Endodermal cell (in vitro differentiated cells): ENCODE measurements at regions not wholly inside any gene's neighbourhood (a gene's known extent, or its start where the extent isn't known, plus 50 kb on each side); places are given as distances from the start of the nearest gene placed in this dataset.
"Not testable (repeated sequence)": the region's sequence is repeated elsewhere in the genome, so short reads cannot be mapped to it uniquely, and the experiment has no call there.

ENCODE experiments used
- DNase-seq: peaks from one replicate; pipeline ENCODE4 v3.0.0-alpha.2; 2017
- H3K27ac ChIP-seq: 2 replicates; pipeline ENCODE4 v1.5.1; 2013; ENCODE audit warnings: mild to moderate bottlenecking, low read depth, low read length, moderate library complexity
- H3K27me3 ChIP-seq: 2 replicates; pipeline ENCODE4 v1.6.1; 2013; ENCODE audit warnings: mild to moderate bottlenecking, low read length, moderate library complexity; ENCODE audit not compliant: insufficient read depth, control insufficient read depth, poor library complexity, severe bottlenecking
- H3K36me3 ChIP-seq: 2 replicates; pipeline ENCODE4 v1.7.0; 2013; ENCODE audit warnings: mild to moderate bottlenecking, low read length, moderate library complexity; ENCODE audit not compliant: control insufficient read depth, insufficient read depth
- H3K4me1 ChIP-seq: one replicate; pipeline ENCODE4 v1.7.0; 2013; ENCODE audit warnings: low read length; ENCODE audit not compliant: control insufficient read depth, insufficient read depth
- H3K4me3 ChIP-seq: 2 replicates; pipeline ENCODE4 v1.5.1; 2013; ENCODE audit warnings: mild to moderate bottlenecking, low read length, moderate library complexity
- H3K9ac ChIP-seq: 2 replicates; pipeline ENCODE4 v1.6.1; 2013; ENCODE audit warnings: mild to moderate bottlenecking, low read length, moderate library complexity; ENCODE audit not compliant: poor library complexity, severe bottlenecking; ENCODE audit errors: extremely low read depth
- H3K9me3 ChIP-seq: 2 replicates; pipeline ENCODE4 v1.6.1; 2013; ENCODE audit warnings: mild to moderate bottlenecking, low read length, moderate library complexity; ENCODE audit not compliant: control insufficient read depth
- H3K27ac Mint-ChIP-seq: 2 replicates; pipeline ENCODE4 v1.8.0; 2020; ENCODE audit warnings: mixed read lengths
- H3K27me3 Mint-ChIP-seq: 2 replicates; pipeline ENCODE4 v1.8.0; 2021; ENCODE audit warnings: mild to moderate bottlenecking, mixed read lengths; ENCODE audit not compliant: insufficient read depth
- H3K36me3 Mint-ChIP-seq: 2 replicates; pipeline ENCODE4 v1.8.0; 2020; ENCODE audit warnings: low read depth, mixed read lengths
- H3K4me1 Mint-ChIP-seq: 2 replicates; pipeline ENCODE4 v1.8.0; 2020; ENCODE audit warnings: mixed read lengths
- H3K4me3 Mint-ChIP-seq: 2 replicates; pipeline ENCODE4 v1.8.0; 2020; ENCODE audit warnings: mild to moderate bottlenecking, moderate library complexity, mixed read lengths
- H3K9me3 Mint-ChIP-seq: 2 replicates; pipeline ENCODE4 v1.8.0; 2020; ENCODE audit warnings: mild to moderate bottlenecking, mixed read lengths
- CTCF ChIP-seq: fragments of 200-600 bp; sonication (generic); conservative IDR thresholded peaks from 2 replicates; pipeline ENCODE4 v1.5.0; 2021; ENCODE audit warnings: antibody characterized with exemption, mild to moderate bottlenecking
- WGBS, 2 experiments: methylation state at CpG; one replicate each; pipeline versions ENCODE4 v1.1.5 to v1.1.7; 2013; ENCODE audit warnings: missing lambda C conversion rate in 2 of 2, mixed read lengths in 1 of 2; ENCODE audit not compliant: insufficient coverage in 1 of 2, insufficient read length in 1 of 2; 5-methylcytosine and 5-hydroxymethylcytosine counted together

DNA sequence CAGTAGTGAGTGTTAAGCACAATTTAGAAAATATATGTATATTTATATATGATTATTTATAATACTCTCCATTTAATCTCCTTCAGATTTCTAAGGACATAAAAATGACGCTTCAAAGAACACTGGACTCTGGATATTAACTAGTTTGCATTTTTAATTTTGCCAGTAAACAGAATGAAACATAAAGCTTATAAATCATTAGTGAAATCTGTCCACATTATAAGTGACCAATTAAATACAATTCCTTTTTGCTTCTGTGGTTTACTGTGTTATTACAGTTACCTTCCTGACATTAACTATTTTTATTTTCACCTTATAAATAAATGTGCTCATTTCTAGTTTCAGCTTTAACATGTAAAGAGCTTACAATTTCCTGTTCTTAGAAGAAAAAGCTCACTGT is 1081.1 kb upstream of the EPHA6 start:
- H3K4me3 ChIP-seq, result no peak overlapping the region
- Mint-ChIP-seq H3K27ac (no peak overlapping the region), H3K4me1 (no peaks in the 10 kb centered on the region), H3K9me3 (no peaks in the 10 kb centered on the region), H3K4me3 (no peak overlapping the region), H3K36me3 (no peaks in the 10 kb centered on the region), H3K27me3 (no peaks in the 10 kb centered on the region)
- H3K27ac ChIP-seq, result no peak overlapping the region
- no peak overlapping the region for H3K9ac ChIP-seq
- no peak for DNase-seq
- H3K27me3 ChIP-seq, result no peaks in the 10 kb centered on the region
- H3K9me3 ChIP-seq, result no peaks in the 10 kb centered on the region
- TF ChIP-seq CTCF, result no peak
- no peaks in the 10 kb centered on the region for H3K4me1 ChIP-seq
- WGBS, 2 experiments, result 100% methylated on average over 1 of the region's 1 CpG; no CpG with 5 or more reads in 1 of the 2 experiments
- H3K36me3 ChIP-seq, result no peaks in the 10 kb centered on the region

DNA sequence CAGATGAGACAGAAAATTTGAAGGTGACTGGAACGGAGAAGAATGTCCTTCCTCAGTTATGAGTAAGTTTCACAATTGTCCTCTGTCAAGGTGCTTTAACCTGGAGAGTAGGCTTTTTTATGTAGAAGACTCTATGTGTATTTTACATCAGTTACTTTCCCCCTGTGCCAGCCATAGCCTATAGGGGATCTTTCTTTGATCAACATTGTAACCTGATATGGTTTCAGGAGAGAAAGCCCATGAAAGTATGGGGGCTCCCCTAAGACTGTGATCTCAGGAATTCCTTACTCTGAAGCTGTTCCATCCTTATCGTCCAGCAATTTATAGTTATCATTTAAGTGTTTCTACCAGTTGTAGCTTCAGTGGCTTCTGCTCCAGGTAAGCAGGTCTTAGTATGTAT is 1076.3 kb upstream of the EPHA6 start:
- Mint-ChIP-seq H3K4me3 (no peak overlapping the region), H3K36me3 (no peaks in the 10 kb centered on the region), H3K27me3 (no peaks in the 10 kb centered on the region), H3K4me1 (no peaks in the 10 kb centered on the region), H3K27ac (no peak overlapping the region), H3K9me3 (peaks cover 8% of the 10 kb centered on the region)
- no peak overlapping the region for H3K27ac ChIP-seq
- 68% methylated on average over 2 of the region's 2 CpGs; no CpG with 5 or more reads in 1 of the 2 experiments for WGBS, 2 experiments
- no peaks in the 10 kb centered on the region for H3K4me1 ChIP-seq
- no peaks in the 10 kb centered on the region for H3K36me3 ChIP-seq
- no peak for DNase-seq
- no peak overlapping the region for H3K9ac ChIP-seq
- peaks cover 4% of the 10 kb centered on the region for H3K9me3 ChIP-seq
- H3K4me3 ChIP-seq, result no peak overlapping the region
- TF ChIP-seq CTCF, result no peak
- no peaks in the 10 kb centered on the region for H3K27me3 ChIP-seq

GRCh38 chr3:95744896-95745295 is 1069.5 kb upstream of the EPHA6 start:
- not testable (repeated sequence) for H3K36me3 Mint-ChIP-seq, H3K4me3 Mint-ChIP-seq, H3K27ac ChIP-seq, DNase-seq, H3K27ac Mint-ChIP-seq, H3K4me3 ChIP-seq, H3K9me3 ChIP-seq, H3K4me1 ChIP-seq, H3K9ac ChIP-seq, H3K27me3 Mint-ChIP-seq, H3K36me3 ChIP-seq, H3K4me1 Mint-ChIP-seq, H3K27me3 ChIP-seq
- peaks cover 26% of the 10 kb centered on the region for H3K9me3 Mint-ChIP-seq
- 94 to 100% methylated on average over 1 to 22 of the region's 27 CpGs for WGBS, 2 experiments

DNA sequence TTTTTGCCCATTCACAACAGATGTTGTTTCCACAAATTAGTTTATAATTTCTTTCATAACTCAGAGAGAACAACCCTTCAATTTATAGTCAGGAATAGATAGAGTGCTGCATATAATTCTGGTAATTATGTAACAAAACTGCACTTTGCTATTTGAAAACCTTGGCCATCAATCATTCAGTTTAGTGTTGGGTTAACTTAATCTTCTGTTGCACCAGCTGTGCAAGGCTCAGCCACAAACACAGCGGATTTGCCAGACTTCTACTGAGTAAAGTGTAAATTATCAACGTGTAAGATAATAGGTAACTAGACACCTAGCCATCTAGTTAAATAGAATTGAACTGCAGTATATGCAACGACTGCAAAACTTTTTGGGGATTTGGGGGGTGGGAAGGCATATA is 1064.3 kb upstream of the EPHA6 start:
- no peak for TF ChIP-seq CTCF
- Histone ChIP-seq H3K4me1 (no peaks in the 10 kb centered on the region), H3K27me3 (no peaks in the 10 kb centered on the region), H3K36me3 (no peaks in the 10 kb centered on the region), H3K9me3 (no peaks in the 10 kb centered on the region), H3K4me3 (no peak overlapping the region), H3K27ac (no peak overlapping the region), H3K9ac (no peak overlapping the region)
- Mint-ChIP-seq H3K9me3 (peaks cover 3% of the 10 kb centered on the region), H3K36me3 (no peaks in the 10 kb centered on the region), H3K27ac (no peak overlapping the region), H3K4me3 (no peak overlapping the region), H3K27me3 (no peaks in the 10 kb centered on the region), H3K4me1 (no peaks in the 10 kb centered on the region)
- WGBS, 2 experiments, result 98% methylated on average over 2 of the region's 3 CpGs; no CpG with 5 or more reads in 1 of the 2 experiments
- no peak for DNase-seq
